HG02759 (cell line): ENCODE measurements at regions not wholly inside any gene's neighbourhood (a gene's known extent, or its start where the extent isn't known, plus 50 kb on each side); places are given as distances from the start of the nearest gene placed in this dataset.

ENCODE experiments used
- ATAC-seq: cut with Tn5 transposase; IDR thresholded peaks from one replicate; pipeline ENCODE4 v1.9.1; 2021; ENCODE audit warnings: mild to moderate bottlenecking, moderate library complexity; ENCODE audit not compliant: unreplicated experiment

DNA sequence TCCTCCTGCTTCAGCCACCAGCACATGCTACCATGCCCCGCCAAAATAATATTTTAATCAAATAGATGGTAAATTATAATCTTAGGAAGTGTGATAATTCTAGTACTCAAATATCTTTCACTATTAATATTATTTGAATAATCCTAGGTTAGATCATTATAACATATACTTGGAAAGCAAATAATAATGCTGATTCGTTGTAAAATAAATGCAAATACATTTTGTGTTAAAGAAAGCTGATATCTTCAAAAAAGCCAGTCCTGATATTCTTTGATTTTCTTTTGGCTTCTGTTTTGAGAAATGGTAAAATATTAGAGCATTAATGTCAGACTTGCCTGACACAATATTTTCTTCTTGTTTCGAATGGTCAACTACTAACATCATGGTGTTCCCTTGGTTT is 116.3 kb upstream of the ADAMTS5 start:
- no peak for ATAC-seq

DNA sequence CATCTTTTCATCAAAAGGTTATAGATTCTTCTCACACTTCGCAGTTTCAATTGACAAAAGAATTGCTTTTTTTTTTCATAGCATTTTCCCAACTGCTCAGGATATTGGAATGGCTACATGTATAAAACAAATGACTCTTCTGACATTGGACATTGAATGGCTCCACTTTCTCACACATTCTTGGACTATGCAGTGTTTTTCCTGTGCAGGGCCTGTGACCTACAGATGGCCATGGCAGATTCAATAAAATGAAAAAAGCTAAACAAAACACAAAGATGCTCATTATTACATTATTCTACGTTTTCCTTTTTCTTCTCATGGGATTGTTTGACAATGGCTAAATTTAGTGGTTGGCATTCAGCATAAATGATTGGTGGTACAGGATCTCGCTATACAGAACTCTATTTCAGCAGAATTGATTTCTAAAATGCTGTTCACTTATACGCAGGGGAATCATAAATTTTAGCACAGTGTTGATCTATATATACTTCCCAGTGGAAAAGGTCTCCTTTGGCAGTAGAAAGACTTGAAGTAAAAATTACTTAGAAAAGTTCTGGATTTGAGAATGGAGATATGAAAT is 115.6 kb upstream of the ADAMTS5 start:
- no peak for ATAC-seq

DNA sequence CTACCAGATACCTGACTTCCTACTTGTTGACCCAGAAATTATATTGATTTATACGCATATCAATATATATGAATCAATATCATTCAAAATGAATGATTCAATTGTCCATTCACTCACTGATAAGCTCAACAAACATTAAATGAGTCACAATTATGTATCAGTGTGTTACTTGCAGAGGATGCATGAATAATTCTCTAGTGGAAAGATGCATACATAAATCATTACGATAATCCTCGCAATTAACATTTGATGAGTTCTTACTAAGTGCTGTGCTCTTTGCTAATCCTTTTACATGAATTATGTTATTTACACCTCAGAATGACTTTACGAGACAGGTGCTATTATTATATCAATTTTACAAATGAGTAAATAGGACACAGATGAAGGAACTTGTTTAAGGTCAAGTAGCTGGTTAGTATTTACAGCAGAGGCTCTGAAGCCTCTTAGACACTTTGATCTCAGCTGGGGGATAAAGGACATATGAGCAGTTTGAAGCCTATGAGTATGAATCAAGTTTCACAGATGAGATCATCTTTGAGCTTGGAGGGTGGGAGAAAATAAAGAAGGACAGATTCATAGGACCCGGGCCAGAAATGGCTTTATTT is 112.8 kb upstream of the ADAMTS5 start:
- no peak for ATAC-seq

DNA sequence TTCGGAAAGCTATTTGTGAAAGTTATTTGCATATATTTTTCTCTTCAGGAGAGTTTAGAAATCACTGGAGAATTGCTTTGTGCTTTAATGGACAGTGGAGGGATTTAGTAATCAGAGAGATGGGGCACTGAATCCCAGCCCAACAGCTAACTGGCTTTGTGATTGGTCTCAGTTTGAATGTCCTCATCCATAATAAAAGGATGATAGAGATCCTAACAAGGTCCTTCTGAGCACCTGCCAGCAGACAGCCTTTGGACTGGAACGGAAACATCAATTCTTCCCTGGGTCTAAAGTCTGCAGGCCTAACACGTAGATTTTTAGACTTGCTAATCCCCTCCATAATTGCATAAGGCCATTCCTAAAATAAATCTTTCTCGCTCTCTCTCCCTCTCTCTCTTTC is 112.0 kb upstream of the ADAMTS5 start:
- no peak for ATAC-seq

DNA sequence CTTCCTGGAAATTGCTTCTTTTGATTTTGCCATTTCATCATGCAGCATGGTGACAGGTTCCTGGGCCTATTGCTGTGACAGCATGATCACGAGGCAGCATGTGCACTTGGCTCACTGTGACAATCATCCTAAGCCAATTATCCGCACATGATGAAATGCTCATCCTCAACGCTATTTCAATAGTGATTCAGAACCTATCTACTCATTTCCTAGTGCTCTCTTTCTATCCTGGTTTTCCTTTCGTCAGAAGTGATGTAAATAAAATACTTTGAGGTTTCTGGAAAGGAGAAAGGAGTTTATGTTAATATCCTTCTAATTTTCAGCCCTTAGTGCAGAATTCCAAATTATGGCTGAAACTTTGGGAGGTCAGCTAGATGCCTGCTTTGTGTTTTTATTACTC is 110.6 kb upstream of the ADAMTS5 start:
- ATAC-seq, result no peak

DNA sequence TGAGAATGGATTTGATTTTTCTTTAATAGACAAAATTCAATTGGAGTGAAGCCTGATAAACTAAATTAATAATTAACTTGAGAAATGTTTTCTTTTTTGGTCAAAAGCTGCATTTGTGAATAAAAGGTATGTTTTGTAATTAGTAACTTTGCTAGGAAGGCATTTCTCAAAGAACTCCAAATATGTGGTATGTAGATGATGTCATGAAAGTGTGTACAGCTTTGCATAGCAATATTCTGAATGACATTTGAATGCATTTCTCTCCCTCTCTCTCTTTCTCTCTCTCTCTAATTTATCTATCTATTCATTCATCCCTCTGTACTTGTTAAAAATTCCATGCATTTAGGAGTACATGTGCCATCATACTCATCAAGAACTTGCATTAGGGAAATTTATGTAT is 109.1 kb upstream of the ADAMTS5 start:
- ATAC-seq, result no peak

DNA sequence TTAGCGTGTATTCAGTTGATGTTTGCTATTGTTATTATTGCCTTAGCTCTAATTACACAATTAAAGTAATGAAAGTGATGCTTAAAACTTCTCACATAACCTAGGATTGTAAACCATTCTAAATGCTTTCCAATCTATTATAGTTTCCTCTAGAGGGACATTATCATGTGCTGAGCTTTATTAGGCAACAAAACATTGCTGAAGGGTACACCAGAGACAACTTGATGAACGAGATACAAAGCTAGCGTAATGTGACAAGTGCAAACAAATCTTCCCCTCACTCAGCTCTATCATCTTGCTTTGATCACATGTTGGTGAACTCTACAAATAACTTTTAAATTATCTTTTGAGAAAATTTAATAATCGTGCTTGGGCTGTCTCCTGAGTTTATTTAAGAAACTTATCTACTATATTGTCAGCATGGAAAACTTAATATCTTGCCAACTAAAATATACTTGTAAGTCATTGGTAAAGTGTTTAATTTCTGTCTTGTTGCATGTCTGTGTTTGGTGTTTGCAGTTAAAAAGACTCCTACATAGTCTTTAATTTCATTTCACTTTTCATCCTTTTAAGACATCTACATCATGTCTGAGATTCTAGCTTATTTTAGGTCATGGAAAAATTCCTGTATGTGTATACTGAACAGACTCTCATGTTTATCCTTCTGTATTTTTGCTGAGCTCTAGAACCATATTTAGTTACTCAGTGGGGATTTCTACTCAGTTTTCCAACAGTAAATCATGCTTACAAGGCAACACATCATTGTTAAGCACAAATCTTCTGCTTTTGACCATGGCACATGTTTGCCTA is 104.2 kb upstream of the ADAMTS5 start:
- ATAC-seq, result no peak

DNA sequence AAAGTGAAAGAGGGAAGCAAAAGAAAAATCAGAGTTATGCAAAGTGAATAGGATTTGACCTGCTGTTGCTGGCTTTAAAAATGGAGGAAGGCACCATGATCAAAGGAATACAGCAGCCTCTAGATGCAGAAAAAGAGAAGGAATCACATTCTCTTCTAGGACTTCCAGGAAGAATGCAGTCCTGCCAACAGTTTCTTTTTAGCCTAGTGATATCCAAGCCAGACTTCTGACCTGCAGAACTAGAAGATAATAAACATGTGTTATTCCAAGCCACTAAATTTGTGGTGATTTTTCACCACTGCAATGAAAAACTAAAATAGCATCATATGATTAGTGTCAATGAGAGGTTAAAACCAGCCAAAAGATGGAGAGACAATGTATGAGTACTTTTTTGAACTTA is 101.9 kb upstream of the ADAMTS5 start:
- no peak for ATAC-seq

DNA sequence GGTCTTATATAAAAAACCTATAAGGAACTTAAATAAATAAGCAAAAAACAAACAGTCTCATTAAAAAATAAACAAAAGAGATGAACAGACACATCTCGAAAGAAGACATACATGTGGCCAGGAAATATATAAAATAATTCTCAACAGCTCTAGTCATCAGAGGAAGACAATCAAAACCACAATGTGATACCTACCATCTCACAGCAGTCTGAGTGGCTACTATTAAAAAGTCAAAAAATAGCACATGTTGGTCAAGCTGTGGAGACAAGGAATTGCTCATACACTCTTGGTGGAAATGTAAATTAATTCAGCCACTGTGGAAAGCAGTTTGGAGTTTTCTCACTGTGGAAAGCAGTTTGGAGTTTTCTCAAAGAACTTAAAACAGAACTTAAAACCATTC is 100.3 kb upstream of the ADAMTS5 start:
- no peak for ATAC-seq

DNA sequence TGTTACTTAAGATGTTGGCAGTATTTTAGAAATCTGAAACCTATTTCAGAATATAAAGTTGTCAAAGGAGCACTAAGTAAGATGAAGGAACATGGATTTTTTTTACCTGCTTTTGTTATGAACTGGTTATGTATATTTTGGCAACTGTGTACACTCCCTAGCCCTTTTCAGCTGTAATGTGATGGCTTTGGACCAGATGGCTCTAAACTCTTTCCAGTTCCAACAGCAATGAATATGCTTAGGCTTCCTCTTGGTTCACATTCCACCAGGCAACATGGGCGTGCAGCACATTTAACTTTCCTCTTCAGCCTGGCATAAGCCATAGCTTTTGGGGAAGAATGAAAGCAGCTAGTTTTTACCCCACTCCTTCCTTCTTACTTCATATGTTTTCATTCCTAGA is 95.6 kb upstream of the ADAMTS5 start:
- ATAC-seq, result no peak

DNA sequence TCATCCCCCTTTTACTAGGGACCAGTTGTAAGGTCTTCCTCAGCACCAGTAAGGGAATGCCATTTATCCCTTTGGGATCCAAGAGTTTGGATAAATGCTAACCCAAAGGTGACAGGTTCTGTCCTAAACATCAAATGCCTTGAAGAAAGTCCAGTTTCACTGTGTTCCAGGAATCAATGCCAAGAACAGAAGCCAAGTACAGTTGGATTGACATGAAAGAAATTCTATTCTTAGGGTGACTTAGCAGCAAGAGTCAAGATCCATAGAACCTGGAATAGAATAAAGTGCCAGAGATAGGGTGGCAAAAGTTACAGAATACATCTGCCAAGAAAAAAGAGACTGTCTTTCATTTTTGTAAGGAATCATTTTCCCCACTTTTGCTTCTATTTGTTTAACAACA is 94.9 kb upstream of the ADAMTS5 start:
- ATAC-seq, result no peak

DNA sequence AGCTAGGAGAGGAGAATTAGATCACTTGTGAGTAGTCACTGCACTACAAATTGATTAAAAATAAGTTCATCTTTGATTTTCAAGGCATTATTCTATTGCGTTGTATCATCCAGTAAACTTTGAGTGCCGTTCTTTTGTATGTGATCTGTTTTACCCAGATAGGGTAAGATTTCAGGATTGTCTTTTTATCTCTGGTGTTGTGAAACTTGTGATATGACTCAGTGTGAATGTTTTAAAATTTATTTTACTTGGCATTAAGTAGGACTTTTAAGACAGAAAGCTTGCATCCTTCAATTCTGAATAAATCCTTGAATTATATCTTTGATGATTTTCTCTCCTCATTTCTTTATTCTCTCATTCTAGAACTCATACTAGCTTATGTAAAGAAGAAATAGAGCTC is 93.3 kb upstream of the ADAMTS5 start:
- no peak for ATAC-seq

DNA sequence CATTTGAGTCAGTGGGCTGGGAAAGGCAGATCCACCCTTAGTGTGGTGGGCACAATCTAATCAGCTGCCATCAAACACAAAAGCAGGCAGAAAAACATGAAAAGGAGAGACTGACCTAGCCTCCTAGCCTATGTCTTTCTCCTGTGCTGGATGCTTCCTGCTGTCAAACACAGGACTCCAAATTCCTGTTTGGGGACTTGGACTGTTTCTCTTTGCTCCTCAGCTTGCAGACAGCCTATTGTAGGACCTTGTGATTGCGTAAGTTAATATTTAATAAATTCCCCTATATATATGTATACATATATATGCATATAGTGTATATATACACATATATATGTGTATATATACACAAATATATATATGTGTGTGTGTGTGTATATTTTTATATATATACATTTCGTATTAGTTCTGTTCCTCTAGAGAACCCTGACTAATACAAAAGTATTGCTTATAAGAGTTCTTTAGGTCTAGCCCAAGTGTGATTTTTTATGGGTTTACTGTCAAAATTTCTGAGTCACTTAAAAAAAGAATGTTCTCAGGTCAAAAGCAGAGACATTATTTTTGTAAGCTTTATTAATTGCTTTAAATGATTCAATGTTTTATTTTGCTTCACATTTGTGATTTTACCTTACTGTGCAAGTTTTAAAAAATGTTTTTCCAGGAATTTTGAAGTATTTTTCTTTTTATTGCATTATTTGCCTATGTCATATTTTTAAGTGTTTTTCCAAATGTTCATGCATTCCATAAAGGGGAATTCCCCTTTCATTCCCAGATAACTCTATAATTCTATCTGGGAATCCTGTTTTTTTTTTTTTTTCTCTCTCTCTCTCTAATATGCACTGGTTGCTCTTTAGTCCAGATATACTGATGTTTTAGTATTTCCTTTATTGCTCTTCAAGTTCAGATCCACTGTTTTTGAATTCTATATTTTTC is 92.1 kb upstream of the ADAMTS5 start:
- no peak for ATAC-seq

DNA sequence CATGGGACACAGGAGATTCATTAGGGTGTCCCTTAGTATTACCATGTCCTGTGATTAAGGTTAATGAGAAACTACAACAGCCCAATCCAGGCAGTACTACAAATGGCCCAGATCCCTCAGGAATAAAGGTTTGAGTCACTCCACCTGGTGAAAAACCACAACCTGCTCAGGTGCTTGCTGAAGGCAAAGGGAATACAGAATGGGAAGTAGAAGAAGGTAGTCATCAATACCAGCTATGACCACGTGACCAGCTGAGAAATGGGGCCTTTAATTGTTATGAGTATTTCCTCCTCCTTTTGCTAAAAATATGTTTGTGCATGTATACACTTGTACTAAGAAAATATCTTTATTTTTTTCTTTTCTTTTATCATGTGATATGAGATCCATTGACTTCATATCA is 91.1 kb upstream of the ADAMTS5 start:
- no peak for ATAC-seq

DNA sequence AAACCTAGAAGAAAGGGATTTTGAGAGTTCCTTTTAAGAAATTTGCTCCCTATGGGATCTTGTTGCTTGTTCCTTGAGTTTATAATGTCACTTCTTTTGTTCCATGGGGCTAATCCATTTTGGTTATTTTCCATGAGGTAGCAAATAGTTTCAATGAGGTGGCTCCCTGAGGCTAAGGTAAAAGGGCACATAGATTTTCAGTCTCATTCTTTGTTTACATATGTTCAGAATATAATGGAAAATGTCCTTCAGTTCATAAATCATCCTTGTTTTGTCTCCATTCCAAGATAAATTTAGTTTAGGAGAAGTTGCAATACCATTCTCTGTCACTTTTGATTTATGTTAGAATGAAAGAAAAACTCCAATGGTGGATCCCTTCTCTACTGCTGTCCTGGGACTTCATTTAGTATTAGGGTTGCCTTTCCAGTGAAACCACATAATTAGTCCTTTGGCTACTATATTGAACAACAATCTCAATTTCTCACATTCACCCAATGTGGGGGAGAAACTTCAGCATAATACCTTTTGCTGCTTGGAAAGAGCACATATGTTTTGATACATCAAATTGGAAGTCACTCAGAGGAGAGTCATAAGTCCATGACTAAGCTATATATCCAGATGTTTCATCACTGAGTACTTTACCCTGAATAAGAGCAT is 80.9 kb upstream of the ADAMTS5 start:
- ATAC-seq, result no peak

DNA sequence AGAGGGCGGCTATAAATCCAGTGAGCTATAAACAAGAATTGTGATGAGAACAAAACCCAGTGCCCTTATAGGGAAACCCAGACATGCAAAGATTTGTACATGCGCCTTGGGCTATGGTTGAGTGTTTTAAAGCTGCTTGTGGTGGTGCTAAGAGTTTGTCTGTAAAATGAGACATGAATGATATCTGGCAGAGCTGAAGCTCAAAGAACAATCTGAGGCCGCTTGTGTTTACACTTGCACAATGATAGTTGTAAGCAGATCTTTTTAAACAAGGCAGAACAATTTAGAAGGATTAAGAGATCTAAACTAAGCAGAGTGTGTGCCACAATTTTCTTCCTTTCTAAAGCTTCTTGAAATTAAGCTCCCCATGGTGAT is 80.4 kb upstream of the ADAMTS5 start:
- ATAC-seq, result no peak

DNA sequence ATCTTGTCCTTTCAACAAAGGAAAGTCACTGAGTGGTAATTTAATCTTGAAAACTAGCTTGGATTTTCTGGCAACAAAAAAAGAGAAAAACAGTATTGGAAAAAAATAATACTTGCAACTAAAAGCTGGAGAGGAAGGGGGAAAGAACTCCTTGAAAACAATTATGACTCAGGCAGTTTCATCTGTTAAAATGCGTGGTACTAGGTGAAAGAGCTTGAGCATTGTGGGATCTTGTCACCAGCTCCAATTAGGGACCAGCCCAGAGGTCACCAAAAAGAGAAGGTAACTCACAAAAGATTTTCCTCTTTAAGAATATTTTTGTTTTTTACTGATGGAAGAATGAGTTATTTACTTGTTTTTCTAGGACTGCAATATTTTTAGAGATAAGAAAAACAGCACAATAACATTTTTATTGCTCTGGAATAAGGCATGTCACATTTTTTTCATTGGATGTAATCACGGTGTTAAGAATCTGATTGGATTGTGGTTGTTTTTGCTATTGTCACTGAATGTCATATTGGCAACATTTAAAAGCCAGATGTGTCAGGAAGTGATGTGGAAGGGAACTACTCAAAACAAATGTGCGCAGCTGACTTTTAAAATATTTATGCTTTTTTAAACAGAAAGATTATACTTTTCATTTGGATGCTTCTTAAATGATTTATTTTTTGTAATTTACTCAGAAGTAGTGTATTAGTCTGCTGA is 78.5 kb upstream of the ADAMTS5 start:
- ATAC-seq, result no peak

DNA sequence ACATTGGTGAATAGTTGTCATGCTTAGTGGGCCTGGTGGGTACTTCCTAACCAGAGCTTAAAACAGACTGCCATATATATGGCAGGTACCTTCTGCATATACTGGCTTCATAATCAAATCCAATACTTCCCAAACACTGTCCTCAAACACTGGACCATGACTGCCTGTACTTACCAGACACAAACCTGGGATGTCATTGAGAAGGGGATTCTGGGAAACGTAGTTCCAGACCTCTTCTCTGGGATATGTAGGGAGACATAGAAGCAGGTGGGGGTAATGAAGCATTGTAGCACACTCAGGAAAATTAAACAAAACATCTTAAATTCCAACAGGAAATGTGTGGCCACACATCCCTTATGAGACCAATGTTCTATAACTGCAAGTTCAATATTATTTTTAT is 76.5 kb upstream of the ADAMTS5 start:
- no peak for ATAC-seq

DNA sequence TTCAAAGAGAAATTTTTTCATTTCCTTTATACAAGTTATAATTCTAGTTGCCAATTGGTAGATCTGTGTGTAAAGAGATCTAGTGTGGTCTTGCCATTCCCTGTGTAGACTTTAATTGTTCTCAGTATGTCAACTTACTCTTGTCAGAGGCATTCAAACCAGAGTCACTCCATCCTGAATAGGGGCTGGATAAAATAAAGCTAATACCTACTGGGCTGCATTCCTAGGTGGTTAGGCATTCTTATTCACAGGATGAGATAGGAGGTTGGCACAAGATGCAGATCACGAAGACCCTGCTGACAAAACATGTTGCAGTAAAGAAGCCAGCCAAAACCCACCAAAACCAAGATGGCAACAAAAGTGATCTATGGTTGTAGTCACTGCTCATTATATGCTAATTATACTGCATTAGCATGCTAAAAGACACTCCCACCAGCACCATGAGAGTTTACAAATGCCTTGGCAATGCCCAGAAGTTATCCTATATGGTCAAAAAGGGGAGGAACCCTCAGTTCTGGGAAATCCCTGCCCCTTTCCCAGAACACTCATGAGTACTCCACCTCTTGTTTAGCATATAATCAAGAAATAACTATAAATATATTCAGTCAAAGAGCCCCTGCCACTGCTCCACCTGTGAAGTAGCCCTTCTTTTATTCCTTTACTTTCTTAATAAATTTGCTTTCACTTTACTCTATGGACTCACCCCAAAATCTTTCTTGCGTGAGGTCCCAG is 74.0 kb upstream of the ADAMTS5 start:
- ATAC-seq, result no peak
